ENCODE measurements at regions not wholly inside any gene's neighbourhood (a gene's known extent, or its start where the extent isn't known, plus 50 kb on each side); places are given as distances from the start of the nearest gene placed in this dataset.

DNA sequence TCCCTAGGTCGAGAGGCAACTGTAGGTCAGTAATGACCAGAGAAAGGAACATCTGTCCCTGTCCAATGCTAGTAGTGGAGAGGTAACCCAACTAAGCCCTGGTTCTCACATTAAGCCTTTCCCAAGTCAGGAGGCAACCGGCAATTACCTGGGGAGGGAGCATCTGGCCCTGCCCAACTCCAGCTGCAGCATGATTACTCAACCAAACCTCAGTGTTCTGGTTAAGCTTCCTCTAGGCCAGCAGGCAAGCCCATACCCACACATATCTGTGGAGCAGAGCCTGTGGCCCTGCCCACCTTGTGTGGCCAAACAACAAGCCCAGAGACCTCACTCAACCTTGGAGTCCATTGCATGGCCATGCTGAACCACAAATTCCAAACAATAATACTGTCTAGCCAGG lies 220.8 kb upstream of the SLC24A2 start:
- Mint-ChIP-seq H3K27me3 (ENCODE audit: unreplicated experiment) (peaks cover 11% of the 10 kb centered on the region), H3K4me1 (ENCODE audit: low read depth, unreplicated experiment) (no peaks in the 10 kb centered on the region), H3K27ac (ENCODE audit: unreplicated experiment) (no peak overlapping the region), H3K4me3 (ENCODE audit: low read depth, unreplicated experiment) (no peak overlapping the region), H3K36me3 (ENCODE audit: insufficient read depth, unreplicated experiment) (no peaks in the 10 kb centered on the region), H3K9me3 (ENCODE audit: low read depth, unreplicated experiment) (peaks cover 4% of the 10 kb centered on the region)
- TF ChIP-seq, protein P1, sequence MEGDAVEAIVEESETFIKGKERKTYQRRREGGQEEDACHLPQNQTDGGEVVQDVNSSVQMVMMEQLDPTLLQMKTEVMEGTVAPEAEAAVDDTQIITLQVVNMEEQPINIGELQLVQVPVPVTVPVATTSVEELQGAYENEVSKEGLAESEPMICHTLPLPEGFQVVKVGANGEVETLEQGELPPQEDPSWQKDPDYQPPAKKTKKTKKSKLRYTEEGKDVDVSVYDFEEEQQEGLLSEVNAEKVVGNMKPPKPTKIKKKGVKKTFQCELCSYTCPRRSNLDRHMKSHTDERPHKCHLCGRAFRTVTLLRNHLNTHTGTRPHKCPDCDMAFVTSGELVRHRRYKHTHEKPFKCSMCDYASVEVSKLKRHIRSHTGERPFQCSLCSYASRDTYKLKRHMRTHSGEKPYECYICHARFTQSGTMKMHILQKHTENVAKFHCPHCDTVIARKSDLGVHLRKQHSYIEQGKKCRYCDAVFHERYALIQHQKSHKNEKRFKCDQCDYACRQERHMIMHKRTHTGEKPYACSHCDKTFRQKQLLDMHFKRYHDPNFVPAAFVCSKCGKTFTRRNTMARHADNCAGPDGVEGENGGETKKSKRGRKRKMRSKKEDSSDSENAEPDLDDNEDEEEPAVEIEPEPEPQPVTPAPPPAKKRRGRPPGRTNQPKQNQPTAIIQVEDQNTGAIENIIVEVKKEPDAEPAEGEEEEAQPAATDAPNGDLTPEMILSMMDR (IDR thresholded peaks at IDR 0.05; ENCODE audit: unreplicated experiment) = no peak
- BruUV-seq (replicated peaks) = no TSS peak
- intact Hi-C loops (cut with micrococcal nuclease; ENCODE audit: unreplicated experiment) = no loop called here
- CTCF ChIA-PET = no interaction called here
- no peak for DNase-seq

DNA sequence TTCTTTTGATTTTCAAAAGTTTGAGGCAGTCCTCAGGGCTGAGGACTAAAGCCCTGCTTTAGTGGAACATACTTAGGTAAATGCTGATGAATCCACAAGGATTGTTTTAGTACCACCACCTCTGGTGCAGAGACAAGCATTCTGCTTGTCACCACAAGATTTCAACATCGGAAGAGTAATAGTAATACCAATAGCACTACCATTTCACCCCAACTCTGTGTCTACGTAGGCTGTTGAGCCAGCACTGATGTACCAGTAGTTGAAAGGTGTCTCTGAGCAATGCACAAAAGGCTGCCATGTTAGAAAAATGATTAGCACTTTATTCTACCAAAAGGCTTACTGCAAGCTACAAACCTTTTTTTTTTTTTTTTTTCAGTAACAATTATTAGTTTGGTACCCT lies 213.2 kb upstream of the SLC24A2 start:
- TF ChIP-seq, protein P1 (IDR thresholded peaks at IDR 0.05; ENCODE audit: unreplicated experiment) = no peak
- no peaks in the 10 kb centered on the region for H3K36me3 Mint-ChIP-seq (ENCODE audit: insufficient read depth, unreplicated experiment)
- peaks cover 1% of the 10 kb centered on the region for H3K9me3 Mint-ChIP-seq (ENCODE audit: low read depth, unreplicated experiment)
- H3K4me3 Mint-ChIP-seq (ENCODE audit: low read depth, unreplicated experiment) = no peak overlapping the region
- intact Hi-C loops (cut with micrococcal nuclease; ENCODE audit: unreplicated experiment) = no loop called here
- DNase-seq = no peak
- CTCF ChIA-PET = no interaction called here
- no peaks in the 10 kb centered on the region for H3K27me3 Mint-ChIP-seq (ENCODE audit: unreplicated experiment)
- no peaks in the 10 kb centered on the region for H3K4me1 Mint-ChIP-seq (ENCODE audit: low read depth, unreplicated experiment)
- BruUV-seq (replicated peaks) = no TSS peak
- H3K27ac Mint-ChIP-seq (ENCODE audit: unreplicated experiment) = no peak overlapping the region

DNA sequence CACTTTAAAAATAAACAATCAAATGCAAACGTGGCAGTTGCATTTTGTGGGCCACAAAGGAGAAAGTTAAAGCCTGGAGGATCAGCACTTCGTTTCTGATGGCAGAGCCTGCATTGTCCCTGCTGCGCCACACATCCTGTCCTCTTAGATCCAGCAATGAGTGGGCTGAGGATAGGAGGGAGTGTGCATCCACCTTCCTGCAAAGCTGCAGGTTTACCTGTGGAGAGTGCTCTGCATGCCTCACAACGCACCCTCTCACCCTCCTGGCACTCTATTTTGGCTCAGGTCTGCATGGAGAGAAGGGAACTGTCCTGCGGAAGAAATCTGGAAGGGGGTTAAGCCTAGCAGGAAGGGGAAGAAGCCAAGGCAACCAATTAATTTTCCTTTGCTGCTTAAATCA lies 212.2 kb upstream of the SLC24A2 start:
- Mint-ChIP-seq H3K4me3 (ENCODE audit: low read depth, unreplicated experiment) (no peak overlapping the region), H3K27ac (ENCODE audit: unreplicated experiment) (no peak overlapping the region), H3K27me3 (ENCODE audit: unreplicated experiment) (no peaks in the 10 kb centered on the region), H3K9me3 (ENCODE audit: low read depth, unreplicated experiment) (peaks cover 5% of the 10 kb centered on the region), H3K4me1 (ENCODE audit: low read depth, unreplicated experiment) (no peaks in the 10 kb centered on the region), H3K36me3 (ENCODE audit: insufficient read depth, unreplicated experiment) (no peaks in the 10 kb centered on the region)
- BruUV-seq (replicated peaks) = no TSS peak
- no peak for DNase-seq
- intact Hi-C loops (cut with micrococcal nuclease; ENCODE audit: unreplicated experiment) = no loop called here
- CTCF ChIA-PET = no interaction called here
- TF ChIP-seq, protein P1 (IDR thresholded peaks at IDR 0.05; ENCODE audit: unreplicated experiment) = no peak

DNA sequence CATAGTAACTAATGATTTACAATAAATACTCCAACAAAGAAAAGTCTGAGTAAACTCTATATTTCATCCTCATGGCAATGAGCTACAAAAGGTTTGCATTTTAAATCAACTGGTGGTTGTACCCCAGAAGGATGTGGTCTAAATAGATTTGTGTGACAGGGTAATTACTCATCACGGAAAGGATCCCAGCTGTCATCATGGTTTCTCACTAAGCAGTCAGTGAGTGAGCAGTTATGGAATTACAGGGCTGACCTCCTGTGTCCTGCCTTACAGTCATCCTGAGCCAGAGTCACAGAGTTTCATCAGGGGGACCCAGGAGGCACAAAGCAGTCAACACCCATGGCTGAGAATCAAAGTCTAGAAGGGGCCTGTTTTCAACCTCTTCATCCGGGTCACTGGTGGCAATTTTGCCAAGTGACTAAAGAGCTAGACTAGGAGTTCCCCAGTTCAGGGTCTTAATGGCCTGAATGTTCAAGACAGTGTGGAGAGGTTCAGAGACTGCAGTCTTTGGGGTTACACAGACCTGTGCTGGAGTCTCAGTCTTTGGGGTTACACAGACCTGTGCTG lies 210.7 kb upstream of the SLC24A2 start:
- DNase-seq = no peak
- Mint-ChIP-seq H3K9me3 (ENCODE audit: low read depth, unreplicated experiment) (peaks cover 5% of the 10 kb centered on the region), H3K36me3 (ENCODE audit: insufficient read depth, unreplicated experiment) (no peaks in the 10 kb centered on the region), H3K27me3 (ENCODE audit: unreplicated experiment) (no peaks in the 10 kb centered on the region), H3K27ac (ENCODE audit: unreplicated experiment) (no peak overlapping the region), H3K4me3 (ENCODE audit: low read depth, unreplicated experiment) (no peak overlapping the region), H3K4me1 (ENCODE audit: low read depth, unreplicated experiment) (no peaks in the 10 kb centered on the region)
- intact Hi-C loops (cut with micrococcal nuclease; ENCODE audit: unreplicated experiment) = no loop called here
- CTCF ChIA-PET = no interaction called here
- no TSS peak for BruUV-seq (replicated peaks)
- TF ChIP-seq, protein P1 (IDR thresholded peaks at IDR 0.05; ENCODE audit: unreplicated experiment) = no peak
